MM.1S (cell line): ENCODE measurements at regions not wholly inside any gene's neighbourhood (a gene's known extent, or its start where the extent isn't known, plus 50 kb on each side); places are given as distances from the start of the nearest gene placed in this dataset.

Source experiments
- CTCF ChIP-seq: fragments of 300-600 bp; sonication (generic); IDR thresholded peaks from 2 replicates; pipeline ENCODE4 v1.5.1; 2016; ENCODE audit warnings: antibody characterized with exemption, low read length, mixed read lengths
- EZH2 ChIP-seq: fragments of 300-600 bp; sonication (generic); optimal IDR thresholded peaks from 2 replicates; pipeline ENCODE3; 2017; ENCODE audit warnings: low read depth, mild to moderate bottlenecking, antibody characterized with exemption, low read length, mixed read lengths
- EZH2phosphoT487 ChIP-seq: fragments of 300-600 bp; sonication (generic); IDR thresholded peaks from 2 replicates; pipeline ENCODE4 v1.6.1; 2018; ENCODE audit warnings: antibody characterized with exemption, low read length

GRCh38 chr4:28241021-28241420 lies 1380.4 kb downstream of the STIM2 start:
- TF ChIP-seq CTCF (no peak), EZH2 (no peak), EZH2phosphoT487 (no peak)
